ENCODE measurements at regions not wholly inside any gene's neighbourhood (a gene's known extent, or its start where the extent isn't known, plus 50 kb on each side); places are given as distances from the start of the nearest gene placed in this dataset.

GRCh38 chr9:82613498-82613897 is 449.4 kb downstream of the RASEF start:
- DNase-seq (ENCODE audit: extremely low read depth, low read depth) = no peak
- TF ChIP-seq CTCF (IDR thresholded peaks at IDR 0.05; ENCODE audit: low read depth, low read length) = no peak

GRCh38 chr9:82616545-82616944 is 446.4 kb downstream of the RASEF start:
- no peak for TF ChIP-seq CTCF (IDR thresholded peaks at IDR 0.05; ENCODE audit: low read depth, low read length)
- DNase-seq (ENCODE audit: extremely low read depth, low read depth) = no peak

- DNase-seq (ENCODE audit: extremely low read depth, low read depth) = no peak
Measured at GRCh38 chr9:82621447-82621846, 441.5 kb downstream of the RASEF start.

GRCh38 chr9:82637368-82637767 is 425.6 kb downstream of the RASEF start:
- no peak for TF ChIP-seq CTCF (IDR thresholded peaks at IDR 0.05; ENCODE audit: low read depth, low read length)
- no peak for DNase-seq (ENCODE audit: extremely low read depth, low read depth)

More at GRCh38 chr9:82621447-82621846, 441.5 kb downstream of the RASEF start:
- no peak for TF ChIP-seq CTCF (IDR thresholded peaks at IDR 0.05; ENCODE audit: low read depth, low read length)

GRCh38 chr9:82645600-82645999 is 417.3 kb downstream of the RASEF start:
- no peak for DNase-seq (ENCODE audit: extremely low read depth, low read depth)
- TF ChIP-seq CTCF (IDR thresholded peaks at IDR 0.05; ENCODE audit: low read depth, low read length) = no peak

GRCh38 chr9:82650368-82650767 is 412.6 kb downstream of the RASEF start:
- DNase-seq (ENCODE audit: extremely low read depth, low read depth) = no peak
- TF ChIP-seq CTCF (IDR thresholded peaks at IDR 0.05; ENCODE audit: low read depth, low read length) = no peak

GRCh38 chr9:82651474-82651873 is 411.5 kb downstream of the RASEF start:
- TF ChIP-seq CTCF (IDR thresholded peaks at IDR 0.05; ENCODE audit: low read depth, low read length) = no peak
- DNase-seq (ENCODE audit: extremely low read depth, low read depth) = no peak
